ENCODE measurements at regions not wholly inside any gene's neighbourhood (a gene's known extent, or its start where the extent isn't known, plus 50 kb on each side); places are given as distances from the start of the nearest gene placed in this dataset.

GRCh38 chr2:167415068-167415467 is 526.8 kb downstream of the XIRP2 start:
- H3K4me3 ChIP-seq (ENCODE audit: low read depth, low read length): no peak overlapping the region
- TF ChIP-seq, protein P1, sequence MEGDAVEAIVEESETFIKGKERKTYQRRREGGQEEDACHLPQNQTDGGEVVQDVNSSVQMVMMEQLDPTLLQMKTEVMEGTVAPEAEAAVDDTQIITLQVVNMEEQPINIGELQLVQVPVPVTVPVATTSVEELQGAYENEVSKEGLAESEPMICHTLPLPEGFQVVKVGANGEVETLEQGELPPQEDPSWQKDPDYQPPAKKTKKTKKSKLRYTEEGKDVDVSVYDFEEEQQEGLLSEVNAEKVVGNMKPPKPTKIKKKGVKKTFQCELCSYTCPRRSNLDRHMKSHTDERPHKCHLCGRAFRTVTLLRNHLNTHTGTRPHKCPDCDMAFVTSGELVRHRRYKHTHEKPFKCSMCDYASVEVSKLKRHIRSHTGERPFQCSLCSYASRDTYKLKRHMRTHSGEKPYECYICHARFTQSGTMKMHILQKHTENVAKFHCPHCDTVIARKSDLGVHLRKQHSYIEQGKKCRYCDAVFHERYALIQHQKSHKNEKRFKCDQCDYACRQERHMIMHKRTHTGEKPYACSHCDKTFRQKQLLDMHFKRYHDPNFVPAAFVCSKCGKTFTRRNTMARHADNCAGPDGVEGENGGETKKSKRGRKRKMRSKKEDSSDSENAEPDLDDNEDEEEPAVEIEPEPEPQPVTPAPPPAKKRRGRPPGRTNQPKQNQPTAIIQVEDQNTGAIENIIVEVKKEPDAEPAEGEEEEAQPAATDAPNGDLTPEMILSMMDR (IDR thresholded peaks at IDR 0.05; ENCODE audit: low read depth, low read length): no peak

DNA sequence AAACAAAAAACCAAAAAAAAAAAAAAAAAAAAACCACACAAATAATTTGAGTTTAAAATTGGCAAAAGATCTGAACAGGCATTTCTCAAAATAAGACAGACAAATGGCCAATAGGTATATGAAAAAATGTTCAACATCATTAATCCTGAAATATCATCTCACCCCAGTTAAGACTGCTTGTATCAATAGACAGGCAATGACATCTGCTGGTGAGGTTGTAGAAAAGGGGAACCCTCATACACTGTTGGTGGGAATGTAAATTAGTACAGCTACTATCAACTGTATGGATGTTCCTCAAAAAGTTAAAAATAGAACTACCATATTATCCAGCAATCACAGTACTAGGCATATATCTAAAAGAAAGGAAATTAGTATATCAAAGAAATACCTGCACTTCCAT is 523.1 kb downstream of the XIRP2 start:
- TF ChIP-seq, protein P1 (IDR thresholded peaks at IDR 0.05; ENCODE audit: low read depth, low read length): no peak
- no peak overlapping the region for H3K4me3 ChIP-seq (ENCODE audit: low read depth, low read length)

DNA sequence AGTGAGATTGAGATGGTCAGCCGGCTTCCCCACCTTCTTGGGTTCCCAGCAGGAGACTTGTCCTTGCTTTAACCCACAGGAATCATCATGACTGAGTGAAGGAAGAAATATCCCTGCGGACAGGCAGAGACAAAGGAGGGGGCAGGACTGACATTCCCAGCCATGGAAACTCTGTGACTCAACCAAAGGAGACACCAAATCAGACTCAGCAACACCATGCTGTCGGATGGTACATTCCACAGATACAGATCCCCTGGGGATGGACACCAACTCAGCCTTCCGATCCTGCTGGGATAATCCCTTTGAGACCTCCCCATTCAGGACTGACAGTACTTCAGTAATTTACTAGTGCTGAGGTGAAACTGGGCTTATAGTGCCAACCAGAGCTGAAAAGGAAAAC is 518.3 kb downstream of the XIRP2 start:
- no peak overlapping the region for H3K4me3 ChIP-seq (ENCODE audit: low read depth, low read length)
- TF ChIP-seq, protein P1 (IDR thresholded peaks at IDR 0.05; ENCODE audit: low read depth, low read length): no peak

- TF ChIP-seq, protein P1 (IDR thresholded peaks at IDR 0.05; ENCODE audit: low read depth, low read length): no peak
- no peak overlapping the region for H3K4me3 ChIP-seq (ENCODE audit: low read depth, low read length)
Observed at GRCh38 chr2:167404627-167405284, 516.5 kb downstream of the XIRP2 start.

DNA sequence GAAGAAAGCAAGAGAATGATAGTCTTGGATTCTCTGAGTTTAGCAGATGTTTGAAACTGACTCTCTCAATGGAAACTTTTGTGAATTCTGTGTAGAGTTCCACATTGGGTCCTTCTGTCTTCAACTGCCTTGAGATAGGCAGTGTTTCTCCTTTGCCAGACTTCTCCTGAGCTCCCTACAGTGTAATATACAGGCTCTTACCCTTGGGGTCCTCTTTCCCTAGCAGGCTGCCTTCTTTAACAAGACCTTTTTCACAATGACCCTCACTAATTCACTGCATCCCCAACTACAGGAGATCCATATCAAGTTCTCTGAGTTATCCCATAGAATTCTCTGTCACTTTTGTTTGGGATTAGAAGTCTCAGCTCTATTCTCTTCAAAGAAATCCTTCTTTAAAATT is 513.0 kb downstream of the XIRP2 start:
- TF ChIP-seq, protein P1 (IDR thresholded peaks at IDR 0.05; ENCODE audit: low read depth, low read length): no peak
- no peak overlapping the region for H3K4me3 ChIP-seq (ENCODE audit: low read depth, low read length)

DNA sequence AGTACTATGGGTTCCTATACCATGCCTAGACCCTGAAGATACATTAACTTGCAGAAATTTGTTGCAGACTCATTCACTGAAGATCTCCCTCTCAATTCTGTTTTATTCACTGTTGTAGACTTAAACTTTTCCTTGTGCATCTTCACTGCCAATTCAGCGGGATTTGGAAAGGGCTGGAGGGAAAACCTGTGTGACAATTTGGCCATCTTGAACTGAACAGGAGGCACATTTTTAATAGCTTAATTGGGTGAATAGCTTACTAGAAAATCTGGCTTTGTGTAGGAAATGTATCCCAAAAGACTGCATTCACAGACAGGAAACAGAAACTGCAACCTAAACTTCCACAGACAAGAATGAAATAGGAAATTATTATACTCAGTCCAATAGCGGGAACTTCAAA is 512.3 kb downstream of the XIRP2 start:
- no peak overlapping the region for H3K4me3 ChIP-seq (ENCODE audit: low read depth, low read length)
- TF ChIP-seq, protein P1 (IDR thresholded peaks at IDR 0.05; ENCODE audit: low read depth, low read length): no peak

DNA sequence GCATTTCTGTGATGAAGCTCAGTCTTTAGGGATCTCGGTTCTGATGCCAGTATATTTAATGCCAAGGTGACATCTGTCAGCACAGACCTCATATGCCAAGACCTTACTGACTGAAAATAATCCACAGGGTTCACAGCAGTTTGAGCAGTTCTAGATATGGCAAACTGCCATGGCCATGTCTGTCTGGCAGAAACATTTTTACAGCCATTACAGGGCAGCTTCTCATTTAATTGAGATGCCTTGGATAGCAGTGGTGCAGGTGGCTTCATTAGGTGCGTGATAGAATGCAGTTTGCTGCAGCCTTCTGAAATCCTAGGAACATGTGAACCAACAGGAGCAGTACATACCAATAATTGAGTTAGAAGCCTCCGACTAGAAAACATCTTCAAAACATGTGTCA is 510.6 kb downstream of the XIRP2 start:
- TF ChIP-seq, protein P1 (IDR thresholded peaks at IDR 0.05; ENCODE audit: low read depth, low read length): no peak
- H3K4me3 ChIP-seq (ENCODE audit: low read depth, low read length): no peak overlapping the region

All from WI38 (cell line).